Right lobe of liver (tissue), 6 donors: ENCODE measurements at regions not wholly inside any gene's neighbourhood (a gene's known extent, or its start where the extent isn't known, plus 50 kb on each side); places are given as distances from the start of the nearest gene placed in this dataset.

ENCODE experiments used
- ATAC-seq, 4 donors: fragments of 200-7000 bp; cut with Tn5 transposase; one replicate each; pipeline ENCODE4 v1.9.1; 2020; ENCODE audit warnings: mild to moderate bottlenecking in 4 of 4, moderate library complexity in 4 of 4
- DNase-seq, 3 donors: peaks; one replicate each; pipeline ENCODE4 v3.0.0-alpha.2; 2020
- H3K27ac ChIP-seq, 3 donors: fragments of 200-600 bp; one replicate each; pipeline ENCODE4 v1.8.0; 2022
- H3K27me3 ChIP-seq, 2 donors: fragments of 200-600 bp; one replicate each; pipeline ENCODE4 v1.8.0; 2022
- H3K36me3 ChIP-seq, 4 donors: fragments of 200-600 bp; sonication (generic) in 1 of 4; one replicate each; pipeline versions ENCODE4 v1.5.1 to v1.8.0; 2017 to 2022; ENCODE audit warnings: control low read depth in 1 of 4
- H3K4me1 ChIP-seq, 4 donors: fragments of 200-600 bp; sonication (generic) in 1 of 4; one replicate each; pipeline versions ENCODE4 v1.5.1 to v1.8.0; 2017 to 2022; ENCODE audit warnings: control low read depth in 1 of 4
- H3K4me3 ChIP-seq, 3 donors: fragments of 200-600 bp; one replicate each; pipeline ENCODE4 v1.8.0; 2022
- H3K9me3 ChIP-seq, 4 donors: fragments of 200-600 bp; sonication (generic) in 1 of 4; one replicate each; pipeline versions ENCODE4 v1.5.1 to v1.8.0; 2017 to 2022; ENCODE audit warnings: control low read depth in 1 of 4
- POLR2A ChIP-seq: fragments of 450-650 bp; IDR thresholded peaks from one replicate; pipeline ENCODE4 v1.6.1; 2017; ENCODE audit warnings: antibody characterized with exemption, mild to moderate bottlenecking
- WGBS: methylation state at CpG from one replicate; pipeline ENCODE4 v1.1.6; 2018; ENCODE audit warnings: low coverage, low lambda C conversion rate; ENCODE audit not compliant: insufficient coverage; ENCODE audit errors: missing lambda C conversion rate; 5-methylcytosine and 5-hydroxymethylcytosine counted together
- intact Hi-C, 2 donors: fragments of 100-400 bp; cut with DNase I; formaldehyde crosslinking; loops; one replicate each; pipeline versions ENCODE4 v1.11.2 to v1.14.1; 2022
- TF ChIP-seq, protein P1 (sequence below), 4 donors: fragments of 200-600 bp in 3 of 4; fragments of 450-650 bp in 1 of 4; IDR thresholded peaks; one replicate each; pipeline versions ENCODE4 v1.5.1 to v1.8.0; 2016 to 2022; ENCODE audit warnings: antibody characterized with exemption in 4 of 4, mild to moderate bottlenecking in 2 of 4
- donor health status: DM: no; HTN: yes; CAD: no.
- donor health status: DM: no; HTN: no; CAD: no.
- donor health status: DM: no; HTN: no; CAD: no.
- donor health status: DM: no; HTN: yes; CAD: no.
- donor health status: DM: no; HTN: yes; CAD: no.

DNA sequence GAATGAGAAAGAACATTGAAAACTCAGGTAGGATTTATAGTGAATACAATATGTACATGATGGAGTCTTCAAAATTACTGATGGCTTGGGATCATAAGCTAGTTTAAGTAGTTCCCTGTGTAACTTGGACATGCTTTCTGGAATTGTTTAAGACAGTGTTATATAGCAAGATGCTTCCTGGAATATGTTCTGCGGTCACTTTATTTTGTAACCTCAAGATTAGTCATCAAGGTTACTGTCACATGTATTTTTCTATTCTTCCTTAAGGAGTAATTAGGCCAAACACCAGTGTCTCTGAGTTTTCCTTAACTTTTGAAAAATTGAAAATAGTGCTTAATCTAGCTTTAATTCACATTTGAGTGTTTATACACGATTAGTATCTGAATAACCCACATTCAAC is 760.3 kb upstream of the ARRDC4 start:
- ATAC-seq, result no peak
- WGBS, result 59% methylated on average over 2 of the region's 2 CpGs
- TF ChIP-seq, protein P1, sequence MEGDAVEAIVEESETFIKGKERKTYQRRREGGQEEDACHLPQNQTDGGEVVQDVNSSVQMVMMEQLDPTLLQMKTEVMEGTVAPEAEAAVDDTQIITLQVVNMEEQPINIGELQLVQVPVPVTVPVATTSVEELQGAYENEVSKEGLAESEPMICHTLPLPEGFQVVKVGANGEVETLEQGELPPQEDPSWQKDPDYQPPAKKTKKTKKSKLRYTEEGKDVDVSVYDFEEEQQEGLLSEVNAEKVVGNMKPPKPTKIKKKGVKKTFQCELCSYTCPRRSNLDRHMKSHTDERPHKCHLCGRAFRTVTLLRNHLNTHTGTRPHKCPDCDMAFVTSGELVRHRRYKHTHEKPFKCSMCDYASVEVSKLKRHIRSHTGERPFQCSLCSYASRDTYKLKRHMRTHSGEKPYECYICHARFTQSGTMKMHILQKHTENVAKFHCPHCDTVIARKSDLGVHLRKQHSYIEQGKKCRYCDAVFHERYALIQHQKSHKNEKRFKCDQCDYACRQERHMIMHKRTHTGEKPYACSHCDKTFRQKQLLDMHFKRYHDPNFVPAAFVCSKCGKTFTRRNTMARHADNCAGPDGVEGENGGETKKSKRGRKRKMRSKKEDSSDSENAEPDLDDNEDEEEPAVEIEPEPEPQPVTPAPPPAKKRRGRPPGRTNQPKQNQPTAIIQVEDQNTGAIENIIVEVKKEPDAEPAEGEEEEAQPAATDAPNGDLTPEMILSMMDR (IDR thresholded peaks at IDR 0.05), result no peak
- no peak for TF ChIP-seq POLR2A
- H3K27me3 ChIP-seq, result no peaks in the 10 kb centered on the region
- no peaks in the 10 kb centered on the region for H3K4me1 ChIP-seq
- H3K27ac ChIP-seq, result no peak overlapping the region
- no peaks in the 10 kb centered on the region for H3K9me3 ChIP-seq
- no peaks in the 10 kb centered on the region for H3K36me3 ChIP-seq
- intact Hi-C loops, result no loop called here
- H3K4me3 ChIP-seq, result no peak overlapping the region
- no peak for DNase-seq

DNA sequence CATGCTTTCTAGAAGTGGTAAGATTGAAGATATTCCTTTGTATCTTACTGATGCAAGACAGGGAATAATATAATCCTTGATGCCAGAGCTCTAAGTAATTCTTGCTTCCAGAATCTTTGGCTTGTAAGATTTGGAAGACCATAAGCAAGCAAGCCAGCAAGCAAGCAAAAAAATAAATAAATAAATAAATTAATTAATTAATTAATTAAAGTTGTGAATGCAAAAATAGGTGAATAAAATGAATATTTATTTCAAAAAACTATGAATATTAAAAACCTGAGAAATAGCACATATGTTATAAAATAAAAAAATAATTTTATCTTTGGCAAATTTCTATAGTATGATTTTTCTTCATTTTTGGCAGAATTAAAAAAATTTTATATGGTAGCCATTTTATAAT is 750.2 kb upstream of the ARRDC4 start:
- DNase-seq (no peak), ATAC-seq (no peak)
- TF ChIP-seq, protein P1 (IDR thresholded peaks at IDR 0.05), result no peak
- no peak for TF ChIP-seq POLR2A
- Histone ChIP-seq H3K36me3 (no peaks in the 10 kb centered on the region), H3K4me3 (no peak overlapping the region), H3K9me3 (no peaks in the 10 kb centered on the region), H3K27me3 (no peaks in the 10 kb centered on the region), H3K27ac (no peak overlapping the region), H3K4me1 (no peaks in the 10 kb centered on the region)
- intact Hi-C loops, result no loop called here

DNA sequence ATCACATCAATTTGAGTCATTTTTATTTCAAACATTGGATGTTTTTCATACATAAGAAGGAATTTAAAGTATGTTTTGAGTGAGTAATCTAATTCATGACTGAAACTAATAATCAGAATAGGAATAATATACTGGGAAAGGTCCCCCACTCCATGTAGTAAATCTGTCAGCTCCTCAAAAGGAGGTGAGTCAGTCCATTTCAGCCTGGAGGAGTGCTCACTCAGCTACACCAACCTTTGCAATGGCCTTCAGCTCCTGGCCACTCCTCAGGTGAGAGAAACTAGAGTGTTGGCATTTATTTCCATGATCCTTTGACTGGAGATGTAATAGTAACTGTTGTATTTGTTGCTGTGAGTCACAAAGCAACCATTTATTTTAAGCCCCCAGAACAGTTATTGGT is 744.9 kb upstream of the ARRDC4 start:
- DNase-seq (no peak), ATAC-seq (no peak)
- Histone ChIP-seq H3K36me3 (no peaks in the 10 kb centered on the region), H3K4me3 (no peak overlapping the region), H3K9me3 (no peaks in the 10 kb centered on the region), H3K4me1 (no peaks in the 10 kb centered on the region), H3K27me3 (peaks cover 0 to 5% of the 10 kb centered on the region in 2 donors), H3K27ac (no peak overlapping the region)
- intact Hi-C loops, result no loop called here
- TF ChIP-seq, protein P1 (IDR thresholded peaks at IDR 0.05), result no peak
- TF ChIP-seq POLR2A, result no peak

DNA sequence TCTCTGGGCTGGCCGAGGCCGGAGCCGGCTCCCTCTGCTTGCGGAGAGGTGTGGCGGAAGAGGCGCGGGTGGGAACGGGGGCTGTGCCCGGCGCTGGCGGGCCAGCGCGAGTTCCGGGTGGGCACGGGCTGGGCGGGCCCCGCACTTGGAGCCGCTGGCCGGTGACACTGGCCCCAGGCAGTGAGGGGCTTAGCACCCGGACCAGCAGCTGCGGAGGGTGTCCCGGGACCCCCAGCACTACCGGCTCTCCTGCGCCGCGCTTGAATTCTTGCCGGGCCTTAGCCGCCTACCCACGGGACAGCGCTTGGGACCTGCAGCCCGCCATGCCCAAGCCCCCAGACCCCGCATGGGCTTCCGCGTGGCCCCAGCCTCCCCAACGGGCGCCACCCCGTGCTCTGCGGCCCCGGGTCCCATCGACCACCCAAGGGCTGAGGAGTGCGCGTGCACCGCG is 736.3 kb upstream of the ARRDC4 start:
- DNase-seq (no peak), ATAC-seq (peak in 1 of 4 donors; percentile 39)
- intact Hi-C loops, result no loop called here

More for the DNA sequence above, 736.3 kb upstream of the ARRDC4 start:
- TF ChIP-seq, protein P1 (IDR thresholded peaks at IDR 0.05), result no peak
- no peak for TF ChIP-seq POLR2A
- no peaks in the 10 kb centered on the region for H3K9me3 ChIP-seq
- H3K4me1 ChIP-seq, result no peaks in the 10 kb centered on the region
- H3K4me3 ChIP-seq, result no peak overlapping the region
- 100% methylated on average over 2 of the region's 44 CpGs for WGBS
- no peaks in the 10 kb centered on the region for H3K36me3 ChIP-seq
- no peak overlapping the region for H3K27ac ChIP-seq
- H3K27me3 ChIP-seq, result no peaks in the 10 kb centered on the region
